ENCODE measurements at regions not wholly inside any gene's neighbourhood (a gene's known extent, or its start where the extent isn't known, plus 50 kb on each side); places are given as distances from the start of the nearest gene placed in this dataset.

DNA sequence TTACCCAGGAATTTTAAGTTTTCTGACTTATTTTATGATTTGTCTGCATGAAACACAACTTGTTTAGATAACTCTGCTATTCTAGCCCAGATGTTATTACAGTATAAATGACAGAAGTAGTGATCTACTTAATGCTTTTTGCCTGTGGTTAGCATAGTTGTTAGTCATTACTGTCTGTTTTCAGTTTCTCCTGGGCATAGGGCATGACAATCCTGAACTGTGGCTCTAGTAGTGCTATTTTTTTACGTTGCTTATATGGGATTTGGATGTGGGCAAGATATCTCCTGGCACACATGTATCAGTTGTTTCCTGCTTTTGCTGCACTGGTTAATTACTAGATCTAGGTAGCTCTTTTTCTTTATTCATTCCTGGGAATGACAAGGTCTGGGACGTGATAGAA, 1005.8 kb downstream of the PCDH18 start:
- intact Hi-C loops (cut with micrococcal nuclease; ENCODE audit: unreplicated experiment) (no loop called here), in situ Hi-C loops (cut with MboI) (no loop called here)
- H3K4me3 ChIP-seq: no peak overlapping the region
- H2AFZ ChIP-seq (ENCODE audit: control insufficient read depth, low read depth, low read length): no peak overlapping the region
- no peaks in the 10 kb centered on the region for H4K20me1 ChIP-seq (ENCODE audit: control insufficient read depth, insufficient read depth)
- H3K27ac ChIP-seq (ENCODE audit: control insufficient read depth, insufficient read depth): no peak overlapping the region
- FAIRE-seq (no peak), ATAC-seq (peak; percentile 73), DNase-seq (ENCODE audit: low read depth, low spot score) (no peak)
- H3K4me1 ChIP-seq (ENCODE audit: control insufficient read depth, insufficient read depth, low read length): no peaks in the 10 kb centered on the region
- POLR2A ChIA-PET: no interaction called here
- 7% methylated on average over 2 of the region's 2 CpGs for WGBS (ENCODE audit: insufficient coverage, insufficient replicate concordance, low lambda C conversion rate, missing lambda C conversion rate)
- H3K27me3 ChIP-seq (replicated peaks in 1 of 2; ENCODE audit: control insufficient read depth in 2 of 2, insufficient read depth in 2 of 2, low read length in 1 of 2): no peaks in the 10 kb centered on the region
- H3K4me2 ChIP-seq (ENCODE audit: control insufficient read depth, insufficient read depth): no peak overlapping the region
- H3K9me3 ChIP-seq (replicated peaks; ENCODE audit: control insufficient read depth, insufficient read depth, low read length): no peaks in the 10 kb centered on the region
- CTCF ChIA-PET: no interaction called here
- no peaks in the 10 kb centered on the region for H3K36me3 ChIP-seq (ENCODE audit: control insufficient read depth in 2 of 2, insufficient read depth in 2 of 2, low read length in 1 of 2)
- SMC1A ChIA-PET (ENCODE audit: uncharacterized antibody, unreplicated experiment): interaction anchor here (1.2 to 4.3 kb wide), 4 partner anchors 10 to 78 kb away, joined by 4 to 19 read pairs (median 5); no protein-coding TSS in a partner anchor
- no TSS peak for BruUV-seq (replicated peaks)
- RAD21 ChIA-PET (ENCODE audit: unreplicated experiment): no interaction called here
- H3K9ac ChIP-seq (ENCODE audit: control insufficient read depth, insufficient read depth, low read length): no peak overlapping the region
- H3K79me2 ChIP-seq (ENCODE audit: control insufficient read depth, insufficient read depth, low read length): no peaks in the 10 kb centered on the region
- TF ChIP-seq, protein P1, sequence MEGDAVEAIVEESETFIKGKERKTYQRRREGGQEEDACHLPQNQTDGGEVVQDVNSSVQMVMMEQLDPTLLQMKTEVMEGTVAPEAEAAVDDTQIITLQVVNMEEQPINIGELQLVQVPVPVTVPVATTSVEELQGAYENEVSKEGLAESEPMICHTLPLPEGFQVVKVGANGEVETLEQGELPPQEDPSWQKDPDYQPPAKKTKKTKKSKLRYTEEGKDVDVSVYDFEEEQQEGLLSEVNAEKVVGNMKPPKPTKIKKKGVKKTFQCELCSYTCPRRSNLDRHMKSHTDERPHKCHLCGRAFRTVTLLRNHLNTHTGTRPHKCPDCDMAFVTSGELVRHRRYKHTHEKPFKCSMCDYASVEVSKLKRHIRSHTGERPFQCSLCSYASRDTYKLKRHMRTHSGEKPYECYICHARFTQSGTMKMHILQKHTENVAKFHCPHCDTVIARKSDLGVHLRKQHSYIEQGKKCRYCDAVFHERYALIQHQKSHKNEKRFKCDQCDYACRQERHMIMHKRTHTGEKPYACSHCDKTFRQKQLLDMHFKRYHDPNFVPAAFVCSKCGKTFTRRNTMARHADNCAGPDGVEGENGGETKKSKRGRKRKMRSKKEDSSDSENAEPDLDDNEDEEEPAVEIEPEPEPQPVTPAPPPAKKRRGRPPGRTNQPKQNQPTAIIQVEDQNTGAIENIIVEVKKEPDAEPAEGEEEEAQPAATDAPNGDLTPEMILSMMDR (IDR thresholded peaks at IDR 0.05 in 2 of 3, conservative IDR thresholded peaks at IDR 0.05 in 1 of 3; ENCODE audit: control insufficient read depth in 2 of 3, extremely low read depth in 1 of 3, insufficient read depth in 1 of 3, low read depth in 3 of 3, low read length in 3 of 3): no peak
- TF ChIP-seq CBX5 (IDR thresholded peaks at IDR 0.05; ENCODE audit: low read depth) (no peak), YY1 (IDR thresholded peaks at IDR 0.05; ENCODE audit: low read depth, low read length) (no peak), HDGF (IDR thresholded peaks at IDR 0.05) (no peak), NBN (IDR thresholded peaks at IDR 0.05) (no peak), EP300 (IDR thresholded peaks at IDR 0.05; ENCODE audit: borderline replicate concordance in 1 of 2, control insufficient read depth in 1 of 2, low read depth in 2 of 2, low read length in 2 of 2) (no peak), ZNF274 (IDR thresholded peaks at IDR 0.05; ENCODE audit: insufficient read depth, insufficient read length) (no peak), CHD2 (IDR thresholded peaks at IDR 0.05; ENCODE audit: borderline replicate concordance, low read depth, low read length) (no peak), ZZZ3 (IDR thresholded peaks at IDR 0.05; ENCODE audit: control insufficient read depth, insufficient read length, low read depth) (no peak), BMI1 (IDR thresholded peaks at IDR 0.05; ENCODE audit: borderline replicate concordance) (no peak), PAX8 (IDR thresholded peaks at IDR 0.05) (no peak), TBL1XR1 (IDR thresholded peaks at IDR 0.05; ENCODE audit: low read depth, low read length) (no peak), PRDM15 (CRISPR knock-in tag; IDR thresholded peaks at IDR 0.05) (no peak), BRCA1 (IDR thresholded peaks at IDR 0.05; ENCODE audit: low read depth, low read length) (no peak), GATAD2B (conservative IDR thresholded peaks at IDR 0.05; ENCODE audit: low read depth) (no peak)
- TF ChIP-seq, protein P2, sequence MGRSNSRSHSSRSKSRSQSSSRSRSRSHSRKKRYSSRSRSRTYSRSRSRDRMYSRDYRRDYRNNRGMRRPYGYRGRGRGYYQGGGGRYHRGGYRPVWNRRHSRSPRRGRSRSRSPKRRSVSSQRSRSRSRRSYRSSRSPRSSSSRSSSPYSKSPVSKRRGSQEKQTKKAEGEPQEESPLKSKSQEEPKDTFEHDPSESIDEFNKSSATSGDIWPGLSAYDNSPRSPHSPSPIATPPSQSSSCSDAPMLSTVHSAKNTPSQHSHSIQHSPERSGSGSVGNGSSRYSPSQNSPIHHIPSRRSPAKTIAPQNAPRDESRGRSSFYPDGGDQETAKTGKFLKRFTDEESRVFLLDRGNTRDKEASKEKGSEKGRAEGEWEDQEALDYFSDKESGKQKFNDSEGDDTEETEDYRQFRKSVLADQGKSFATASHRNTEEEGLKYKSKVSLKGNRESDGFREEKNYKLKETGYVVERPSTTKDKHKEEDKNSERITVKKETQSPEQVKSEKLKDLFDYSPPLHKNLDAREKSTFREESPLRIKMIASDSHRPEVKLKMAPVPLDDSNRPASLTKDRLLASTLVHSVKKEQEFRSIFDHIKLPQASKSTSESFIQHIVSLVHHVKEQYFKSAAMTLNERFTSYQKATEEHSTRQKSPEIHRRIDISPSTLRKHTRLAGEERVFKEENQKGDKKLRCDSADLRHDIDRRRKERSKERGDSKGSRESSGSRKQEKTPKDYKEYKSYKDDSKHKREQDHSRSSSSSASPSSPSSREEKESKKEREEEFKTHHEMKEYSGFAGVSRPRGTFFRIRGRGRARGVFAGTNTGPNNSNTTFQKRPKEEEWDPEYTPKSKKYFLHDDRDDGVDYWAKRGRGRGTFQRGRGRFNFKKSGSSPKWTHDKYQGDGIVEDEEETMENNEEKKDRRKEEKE (IDR thresholded peaks at IDR 0.05): no peak
- TF ChIP-seq, protein P3, sequence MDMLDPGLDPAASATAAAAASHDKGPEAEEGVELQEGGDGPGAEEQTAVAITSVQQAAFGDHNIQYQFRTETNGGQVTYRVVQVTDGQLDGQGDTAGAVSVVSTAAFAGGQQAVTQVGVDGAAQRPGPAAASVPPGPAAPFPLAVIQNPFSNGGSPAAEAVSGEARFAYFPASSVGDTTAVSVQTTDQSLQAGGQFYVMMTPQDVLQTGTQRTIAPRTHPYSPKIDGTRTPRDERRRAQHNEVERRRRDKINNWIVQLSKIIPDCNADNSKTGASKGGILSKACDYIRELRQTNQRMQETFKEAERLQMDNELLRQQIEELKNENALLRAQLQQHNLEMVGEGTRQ (IDR thresholded peaks at IDR 0.05; ENCODE audit: borderline replicate concordance, low read depth, low read length): no peak
